Effector CD4-positive, alpha-beta T cell (primary cell): ENCODE measurements at regions not wholly inside any gene's neighbourhood (a gene's known extent, or its start where the extent isn't known, plus 50 kb on each side); places are given as distances from the start of the nearest gene placed in this dataset.

Experiments
- DNase-seq: peaks from one replicate; pipeline ENCODE4 v3.0.0-alpha.2; 2020

GRCh38 chr11:11076879-11077278 lies 219.0 kb upstream of the ZBED5 start:
- DNase-seq, result no peak

GRCh38 chr11:11076276-11076675 lies 218.4 kb upstream of the ZBED5 start:
- no peak for DNase-seq

- no peak for DNase-seq
Measured at GRCh38 chr11:11075515-11076171, 217.8 kb upstream of the ZBED5 start.

GRCh38 chr11:11074686-11075335 lies 217.0 kb upstream of the ZBED5 start:
- no peak for DNase-seq

- no peak for DNase-seq
Measured at GRCh38 chr11:11073996-11074395, 216.1 kb upstream of the ZBED5 start.

- no peak for DNase-seq
Measured at GRCh38 chr11:11072067-11072466, 214.2 kb upstream of the ZBED5 start.

GRCh38 chr11:11071486-11071885 lies 213.6 kb upstream of the ZBED5 start:
- no peak for DNase-seq

GRCh38 chr11:11070976-11071375 lies 213.1 kb upstream of the ZBED5 start:
- DNase-seq, result no peak

GRCh38 chr11:11069841-11070835 lies 212.3 kb upstream of the ZBED5 start:
- DNase-seq, result no peak

GRCh38 chr11:11068113-11068512 lies 210.3 kb upstream of the ZBED5 start:
- DNase-seq, result no peak

- DNase-seq, result no peak
Measured at GRCh38 chr11:11065396-11065795, 207.5 kb upstream of the ZBED5 start.

GRCh38 chr11:11057472-11057854 lies 199.6 kb upstream of the ZBED5 start:
- no peak for DNase-seq

- no peak for DNase-seq
Measured at GRCh38 chr11:11056749-11057471, 199.1 kb upstream of the ZBED5 start.

- DNase-seq, result no peak
Measured at GRCh38 chr11:11056316-11056715, 198.5 kb upstream of the ZBED5 start.

GRCh38 chr11:11047851-11048610 lies 190.2 kb upstream of the ZBED5 start:
- DNase-seq, result no peak

- no peak for DNase-seq
Measured at GRCh38 chr11:11046781-11047180, 188.9 kb upstream of the ZBED5 start.

- DNase-seq, result no peak
Measured at GRCh38 chr11:11045156-11045930, 187.5 kb upstream of the ZBED5 start.

- no peak for DNase-seq
Measured at GRCh38 chr11:11044137-11044855, 186.4 kb upstream of the ZBED5 start.

GRCh38 chr11:11043721-11044120 lies 185.9 kb upstream of the ZBED5 start:
- no peak for DNase-seq

GRCh38 chr11:11039208-11039965 lies 181.5 kb upstream of the ZBED5 start:
- DNase-seq, result no peak
